Vagina (tissue), 2 donors: ENCODE measurements at regions not wholly inside any gene's neighbourhood (a gene's known extent, or its start where the extent isn't known, plus 50 kb on each side); places are given as distances from the start of the nearest gene placed in this dataset.

ENCODE experiments used
- POLR2A ChIP-seq, 2 donors: fragments of 450-650 bp; IDR thresholded peaks; one replicate each; pipeline ENCODE4 v1.6.1; 2017; ENCODE audit warnings: antibody characterized with exemption in 2 of 2, mild to moderate bottlenecking in 2 of 2, moderate library complexity in 2 of 2
- POLR2AphosphoS5 ChIP-seq, 2 donors: sonication (generic); formaldehyde crosslinking; IDR thresholded peaks; one replicate each; pipeline ENCODE4 v1.9.0; 2017; ENCODE audit warnings: antibody characterized with exemption in 2 of 2, mild to moderate bottlenecking in 2 of 2, low read depth in 1 of 2; ENCODE audit not compliant: insufficient read depth in 1 of 2
- TF ChIP-seq, protein P1 (sequence below), 3 experiments: fragments of 450-650 bp in 2 of 3; fragments of 200-600 bp in 1 of 3; sonication (generic) in 1 of 3; IDR thresholded peaks; one replicate each; pipeline ENCODE4 v1.5.1; 2017 to 2019; ENCODE audit warnings: antibody characterized with exemption in 3 of 3, mild to moderate bottlenecking in 2 of 3, moderate library complexity in 2 of 3

DNA sequence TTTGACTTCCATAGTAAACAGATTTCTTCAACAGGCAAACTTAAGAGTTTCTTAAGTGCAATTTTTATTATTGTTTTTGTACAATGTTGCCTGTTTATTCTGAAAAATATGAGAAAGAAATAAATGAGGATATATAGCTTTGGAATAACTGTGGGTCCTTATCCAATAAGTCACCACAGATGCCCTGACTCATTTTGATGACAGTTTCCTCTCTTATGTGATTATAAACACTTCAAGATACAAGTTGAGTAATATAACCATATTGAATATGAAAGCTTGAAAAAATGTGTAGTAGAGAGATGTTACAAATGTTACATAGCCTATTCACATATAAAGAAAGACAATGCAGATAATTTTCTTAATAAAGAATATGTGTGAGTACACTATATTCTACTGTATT lies 931.6 kb downstream of the RAPGEF2 start:
- TF ChIP-seq, protein P1, sequence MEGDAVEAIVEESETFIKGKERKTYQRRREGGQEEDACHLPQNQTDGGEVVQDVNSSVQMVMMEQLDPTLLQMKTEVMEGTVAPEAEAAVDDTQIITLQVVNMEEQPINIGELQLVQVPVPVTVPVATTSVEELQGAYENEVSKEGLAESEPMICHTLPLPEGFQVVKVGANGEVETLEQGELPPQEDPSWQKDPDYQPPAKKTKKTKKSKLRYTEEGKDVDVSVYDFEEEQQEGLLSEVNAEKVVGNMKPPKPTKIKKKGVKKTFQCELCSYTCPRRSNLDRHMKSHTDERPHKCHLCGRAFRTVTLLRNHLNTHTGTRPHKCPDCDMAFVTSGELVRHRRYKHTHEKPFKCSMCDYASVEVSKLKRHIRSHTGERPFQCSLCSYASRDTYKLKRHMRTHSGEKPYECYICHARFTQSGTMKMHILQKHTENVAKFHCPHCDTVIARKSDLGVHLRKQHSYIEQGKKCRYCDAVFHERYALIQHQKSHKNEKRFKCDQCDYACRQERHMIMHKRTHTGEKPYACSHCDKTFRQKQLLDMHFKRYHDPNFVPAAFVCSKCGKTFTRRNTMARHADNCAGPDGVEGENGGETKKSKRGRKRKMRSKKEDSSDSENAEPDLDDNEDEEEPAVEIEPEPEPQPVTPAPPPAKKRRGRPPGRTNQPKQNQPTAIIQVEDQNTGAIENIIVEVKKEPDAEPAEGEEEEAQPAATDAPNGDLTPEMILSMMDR (IDR thresholded peaks at IDR 0.05), result no peak
- TF ChIP-seq POLR2AphosphoS5 (IDR thresholded peaks at IDR 0.05; ENCODE audit: insufficient read depth in 1 of 2, low read depth in 1 of 2) (no peak), POLR2A (IDR thresholded peaks at IDR 0.05) (no peak)
